GM19467 (cell line): ENCODE measurements at regions not wholly inside any gene's neighbourhood (a gene's known extent, or its start where the extent isn't known, plus 50 kb on each side); places are given as distances from the start of the nearest gene placed in this dataset.
"Not testable (repeated sequence)": the region's sequence is repeated elsewhere in the genome, so short reads cannot be mapped to it uniquely, and the experiment has no call there.

Experiments
- ATAC-seq: cut with Tn5 transposase; IDR thresholded peaks from one replicate; pipeline ENCODE4 v1.9.1; 2021; ENCODE audit warnings: mild to moderate bottlenecking, moderate library complexity; ENCODE audit not compliant: unreplicated experiment

GRCh38 chr13:40026741-40027140, 371.3 kb downstream of the COG6 start:
- peak; percentile 26 for ATAC-seq

GRCh38 chr13:40028446-40028845, 373.0 kb downstream of the COG6 start:
- ATAC-seq, result no peak

- ATAC-seq, result no peak
These were observed 375.6 kb downstream of the COG6 start for GRCh38 chr13:40031031-40031430.

GRCh38 chr13:40039061-40039460, 383.6 kb downstream of the COG6 start:
- no peak for ATAC-seq

GRCh38 chr13:40042991-40043390, 387.5 kb downstream of the COG6 start:
- no peak for ATAC-seq

GRCh38 chr13:40043764-40044163, 388.3 kb downstream of the COG6 start:
- no peak for ATAC-seq

- peak; percentile 89 for ATAC-seq
These were observed 391.9 kb downstream of the COG6 start for GRCh38 chr13:40047322-40047771.

- no peak for ATAC-seq
These were observed 393.1 kb downstream of the COG6 start for GRCh38 chr13:40048551-40048950.

GRCh38 chr13:40052954-40053353, 397.5 kb downstream of the COG6 start:
- no peak for ATAC-seq

- no peak for ATAC-seq
These were observed 397.9 kb downstream of the COG6 start for GRCh38 chr13:40053401-40053800.

GRCh38 chr13:40054422-40054821, 399.0 kb downstream of the COG6 start:
- not testable (repeated sequence) for ATAC-seq

- no peak for ATAC-seq
These were observed 401.6 kb downstream of the COG6 start for GRCh38 chr13:40056898-40057619.

- ATAC-seq, result no peak
These were observed 403.3 kb downstream of the COG6 start for GRCh38 chr13:40058757-40059236.

GRCh38 chr13:40059540-40060232, 404.2 kb downstream of the COG6 start:
- no peak for ATAC-seq

- peak; percentile 82 for ATAC-seq
These were observed 405.0 kb downstream of the COG6 start for GRCh38 chr13:40060296-40061007.

- ATAC-seq, result no peak
These were observed 406.3 kb downstream of the COG6 start for GRCh38 chr13:40061466-40062450.

- ATAC-seq, result no peak
These were observed 407.8 kb downstream of the COG6 start for GRCh38 chr13:40063278-40063698.

GRCh38 chr13:40063703-40064102, 408.2 kb downstream of the COG6 start:
- ATAC-seq, result no peak

- ATAC-seq, result no peak
These were observed 409.0 kb downstream of the COG6 start for GRCh38 chr13:40064154-40065097.
